HG02938 (cell line): ENCODE measurements at regions not wholly inside any gene's neighbourhood (a gene's known extent, or its start where the extent isn't known, plus 50 kb on each side); places are given as distances from the start of the nearest gene placed in this dataset.
A peak's percentile ranks its signal among the peaks of the same experiment; 100 is the strongest.
"Not testable (repeated sequence)": the region's sequence is repeated elsewhere in the genome, so short reads cannot be mapped to it uniquely, and the experiment has no call there.

Experiments used
- ATAC-seq: cut with Tn5 transposase; IDR thresholded peaks from one replicate; pipeline ENCODE4 v1.9.1; 2021; ENCODE audit warnings: mild to moderate bottlenecking, moderate library complexity; ENCODE audit not compliant: unreplicated experiment

DNA sequence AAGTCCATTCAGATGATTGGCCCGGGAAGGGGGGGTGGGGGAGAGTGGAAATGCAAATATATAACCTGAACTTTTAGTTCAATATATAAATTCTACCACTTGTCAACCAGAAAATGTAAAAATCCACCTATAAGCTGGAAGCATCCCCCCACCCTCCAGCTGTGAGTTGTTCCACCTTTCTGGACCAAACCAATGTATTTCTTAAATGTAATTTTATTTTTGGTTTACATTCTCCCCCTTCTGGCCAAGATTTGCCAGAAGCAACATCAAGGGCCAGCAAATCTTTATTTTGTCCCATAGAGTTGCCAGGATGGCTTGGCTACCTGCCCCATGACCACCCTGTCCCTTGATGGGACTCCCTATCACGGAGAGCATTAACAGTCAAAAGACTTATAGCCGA lies 545.7 kb downstream of the TBL1XR1 start:
- ATAC-seq = no peak

DNA sequence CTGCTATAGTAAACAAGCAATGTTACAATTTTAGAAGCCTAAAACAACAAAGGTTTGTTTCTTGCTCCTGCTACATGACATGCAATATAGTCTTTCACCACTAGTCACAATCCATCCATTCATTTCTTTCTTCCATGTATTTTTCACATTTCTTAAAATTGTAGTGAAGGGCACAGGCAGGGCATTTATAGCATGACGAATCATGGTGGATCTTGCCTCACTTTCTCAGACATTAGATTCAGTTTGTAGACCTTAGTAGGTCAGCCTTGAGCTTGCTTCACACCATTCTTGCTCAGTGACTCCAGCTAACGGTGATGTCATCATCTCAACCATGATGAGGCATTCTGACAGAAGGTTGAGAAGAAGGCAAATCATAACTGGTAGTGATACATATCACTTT lies 546.8 kb downstream of the TBL1XR1 start:
- peak; percentile 48 for ATAC-seq

DNA sequence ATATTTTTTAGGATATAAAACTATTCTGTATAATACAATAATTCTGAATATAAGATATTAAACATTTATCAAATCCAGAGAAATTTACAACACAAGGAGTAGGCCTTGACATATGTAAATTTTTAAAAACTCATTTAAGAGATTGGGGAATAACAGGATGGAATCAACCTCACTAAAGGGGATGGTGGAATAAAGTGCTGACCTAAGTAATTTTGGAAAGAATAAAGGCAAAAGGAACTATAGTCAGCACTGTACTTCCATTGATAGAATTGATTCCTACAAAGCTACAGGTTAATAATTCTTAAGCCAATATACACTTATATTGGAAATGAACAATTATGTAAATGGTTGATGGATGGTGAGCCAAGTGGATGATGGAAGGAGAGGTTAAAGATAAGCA lies 549.3 kb downstream of the TBL1XR1 start:
- ATAC-seq = no peak

DNA sequence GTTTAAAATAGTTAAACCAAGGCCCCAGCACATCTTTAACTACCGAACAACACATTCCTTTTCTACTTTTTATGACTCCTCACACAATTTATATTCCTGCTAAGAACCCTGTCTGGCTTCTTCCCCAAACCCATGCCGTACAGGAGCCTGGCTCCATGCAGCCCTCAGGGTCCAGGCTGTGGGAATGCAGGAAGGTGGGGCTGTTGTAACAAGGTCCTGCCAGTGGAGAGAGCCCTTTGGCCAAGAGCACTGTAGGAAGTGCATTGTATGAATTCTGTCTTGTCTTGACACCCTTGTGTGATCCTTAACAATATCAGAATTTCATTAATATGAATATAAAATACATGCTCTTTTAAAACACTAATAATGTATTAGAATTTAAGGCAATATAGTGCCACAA lies 563.8 kb downstream of the TBL1XR1 start:
- ATAC-seq = no peak

DNA sequence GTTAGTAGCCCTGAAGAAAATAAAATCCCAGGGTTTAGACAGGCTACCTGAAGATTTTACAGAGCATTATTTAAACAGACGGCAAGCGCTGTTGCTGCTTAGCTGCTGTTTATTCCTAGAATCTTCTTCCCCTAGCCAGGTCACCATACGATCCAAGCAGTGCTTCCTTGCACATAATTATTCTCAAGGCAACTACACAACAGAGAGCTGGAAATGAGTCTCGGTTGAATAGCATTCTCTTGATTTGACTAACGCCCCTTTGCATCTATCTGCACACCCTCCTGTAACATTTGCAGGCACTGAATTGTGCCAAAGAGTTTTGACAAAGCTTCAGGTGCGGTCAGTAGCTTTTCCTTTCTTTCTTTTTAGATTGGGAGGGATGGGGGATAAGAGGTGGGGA lies 564.4 kb downstream of the TBL1XR1 start:
- ATAC-seq = no peak

DNA sequence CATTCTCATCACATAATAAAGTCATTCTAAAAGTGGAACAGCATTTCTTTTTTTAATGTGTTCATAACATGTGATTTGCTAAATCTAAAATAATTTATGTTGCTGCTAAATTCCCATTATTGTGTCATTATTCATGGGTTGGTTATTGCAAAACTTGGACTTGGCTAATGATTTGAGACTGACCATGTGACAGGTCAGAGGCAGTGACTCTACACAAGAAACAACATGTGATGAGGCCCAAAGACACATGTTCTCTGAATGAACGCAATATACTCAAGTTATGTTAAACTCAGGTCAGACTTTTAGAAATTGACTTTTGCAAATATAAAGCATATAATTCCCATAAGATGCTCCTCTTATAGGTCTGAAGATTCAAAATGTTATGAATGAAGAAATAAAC lies 566.1 kb downstream of the TBL1XR1 start:
- ATAC-seq = no peak

DNA sequence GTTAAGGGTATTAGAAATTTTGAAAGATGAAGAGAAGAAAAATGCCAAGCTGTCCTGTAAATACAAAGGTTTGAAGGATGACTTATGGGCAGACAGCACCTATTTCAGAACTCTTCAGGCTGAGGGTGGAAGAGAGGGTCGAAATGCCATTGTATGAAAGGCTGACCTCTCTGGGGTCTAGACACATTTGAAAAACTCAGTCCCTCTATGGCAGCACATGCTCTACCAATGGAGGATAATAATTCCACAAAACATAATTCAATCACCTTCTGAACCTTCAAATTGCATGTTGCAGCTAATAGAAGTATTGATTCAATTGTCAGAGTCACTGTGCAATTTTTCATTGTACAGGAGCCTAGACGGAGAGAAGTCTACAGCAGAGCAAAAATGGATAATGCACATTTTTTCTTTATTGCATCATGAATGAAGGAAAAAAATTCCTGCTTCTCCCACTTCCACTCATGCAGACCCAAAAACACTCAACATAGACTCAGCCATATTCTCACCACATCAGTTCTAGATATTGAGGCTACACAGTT lies 569.1 kb downstream of the TBL1XR1 start:
- no peak for ATAC-seq

DNA sequence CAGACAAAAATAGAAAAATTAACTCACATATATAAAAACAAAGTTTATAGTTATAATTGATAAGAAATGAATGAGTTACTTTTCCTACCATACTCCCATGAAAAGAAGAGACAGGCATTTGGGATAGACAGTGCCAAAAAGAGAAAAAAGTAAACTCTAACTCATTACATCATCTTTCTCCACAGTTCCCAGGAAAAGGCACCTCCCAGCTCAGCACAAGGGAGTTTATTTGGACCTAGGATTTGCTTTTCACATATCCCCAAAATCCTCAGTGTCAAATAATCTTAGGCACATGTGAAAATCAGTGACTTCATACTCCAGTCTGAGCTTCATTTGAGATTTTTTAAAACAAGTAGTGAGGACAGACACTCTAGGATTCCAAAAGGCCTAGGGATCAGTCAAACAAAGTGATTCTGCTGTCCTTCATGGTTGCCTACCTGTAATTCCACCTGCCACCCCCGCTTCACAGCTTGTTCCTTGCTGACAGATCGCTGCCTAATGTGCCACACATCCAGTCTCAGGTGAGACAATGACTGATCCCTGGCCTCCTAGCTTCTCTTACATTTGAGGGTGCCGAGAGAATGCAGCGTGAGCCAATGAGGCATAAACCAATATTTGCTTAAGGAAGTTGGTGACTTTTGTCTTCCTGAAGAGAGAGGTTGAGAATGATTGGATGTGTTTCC lies 573.7 kb downstream of the TBL1XR1 start:
- no peak for ATAC-seq

DNA sequence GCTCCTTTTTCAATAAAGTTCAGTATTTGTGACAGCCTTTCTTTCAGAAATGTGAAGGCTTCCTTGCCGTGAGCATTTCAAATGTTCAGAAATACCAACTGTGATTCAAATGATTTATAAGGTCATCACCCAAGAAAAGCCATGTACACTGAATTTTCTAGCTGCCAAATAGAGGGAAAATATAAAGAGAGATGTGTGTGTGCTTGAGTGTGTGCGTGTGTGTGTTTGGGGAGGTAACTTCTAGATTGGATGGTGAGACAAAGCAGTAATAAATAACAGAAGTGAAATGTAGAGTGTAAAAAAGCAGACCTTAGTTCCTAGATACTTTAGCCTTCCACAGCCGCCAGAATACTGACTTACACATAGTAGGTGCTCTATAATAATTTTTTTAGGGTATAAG lies 577.4 kb downstream of the TBL1XR1 start:
- ATAC-seq = no peak

DNA sequence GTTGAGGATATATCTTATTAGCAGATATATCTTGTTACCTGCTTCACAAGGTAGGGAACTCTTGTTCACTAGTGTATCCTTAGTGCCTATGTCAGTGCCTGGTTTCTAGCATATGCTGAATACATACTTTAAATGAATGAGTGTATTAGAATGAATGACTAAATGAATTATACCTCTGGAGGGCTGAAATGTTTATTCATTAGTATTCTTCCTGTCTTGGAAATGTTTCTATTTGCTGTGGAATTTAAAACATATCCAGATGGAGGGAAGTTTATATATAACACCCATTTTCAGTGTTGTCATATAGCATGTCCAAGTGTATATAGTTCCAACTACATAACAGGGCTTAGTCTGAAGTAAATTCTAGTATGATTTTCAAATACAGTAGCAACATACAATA lies 581.5 kb downstream of the TBL1XR1 start:
- ATAC-seq = no peak

DNA sequence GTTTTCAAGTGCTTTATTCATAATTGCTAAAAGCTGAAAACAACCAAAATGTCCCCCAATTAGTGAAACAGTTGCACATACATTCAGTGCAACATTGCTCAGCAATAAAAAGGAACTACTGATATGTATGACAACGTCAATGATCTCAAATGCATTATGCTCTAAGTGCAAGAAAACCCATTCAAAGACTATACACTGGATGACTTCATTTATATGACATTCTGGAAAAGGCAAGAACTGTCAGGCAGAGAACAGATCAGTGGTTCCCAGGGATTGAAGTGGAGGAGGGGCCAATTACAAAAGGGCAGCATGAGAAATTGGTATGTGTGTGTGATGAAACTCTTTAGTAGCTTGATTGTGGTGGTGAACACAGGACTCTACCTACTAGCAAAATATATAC lies 585.6 kb downstream of the TBL1XR1 start:
- no peak for ATAC-seq

DNA sequence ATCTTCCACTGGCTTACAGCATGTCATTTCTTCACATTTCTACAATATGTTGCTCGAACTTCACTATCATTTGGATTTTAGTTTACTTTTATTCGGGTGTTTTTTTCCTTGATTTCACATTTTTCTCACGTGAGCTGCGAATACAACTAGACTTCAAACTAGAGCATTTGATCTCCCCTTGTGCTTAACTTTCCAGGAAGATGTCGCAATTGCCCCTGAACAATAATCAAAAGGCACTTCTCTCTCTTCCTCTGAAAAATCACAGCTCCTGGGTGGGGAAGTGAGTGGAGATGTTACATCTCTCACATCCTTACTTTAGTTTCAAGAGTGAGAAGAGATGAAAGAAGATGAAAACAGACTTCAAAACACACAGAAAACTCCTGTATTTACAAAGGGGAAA lies 587.9 kb downstream of the TBL1XR1 start:
- ATAC-seq = no peak

DNA sequence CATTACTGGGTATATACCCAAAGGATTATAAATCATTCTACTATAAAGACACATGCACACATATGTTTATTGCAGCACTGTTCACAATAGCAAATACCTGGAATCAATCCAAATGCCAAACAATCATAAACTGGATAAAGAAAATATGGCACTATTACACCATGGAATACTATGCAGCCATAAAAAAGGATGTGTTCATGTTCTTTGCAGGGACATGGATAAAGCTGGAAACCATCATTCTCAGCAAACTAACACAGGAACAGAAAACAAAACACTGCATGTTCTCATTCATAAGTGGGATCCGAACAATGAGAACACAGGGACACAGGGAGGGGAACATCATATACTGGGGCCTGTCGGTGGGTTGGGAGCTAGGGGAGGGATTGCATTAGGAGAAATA lies 591.7 kb downstream of the TBL1XR1 start:
- not testable (repeated sequence) for ATAC-seq

DNA sequence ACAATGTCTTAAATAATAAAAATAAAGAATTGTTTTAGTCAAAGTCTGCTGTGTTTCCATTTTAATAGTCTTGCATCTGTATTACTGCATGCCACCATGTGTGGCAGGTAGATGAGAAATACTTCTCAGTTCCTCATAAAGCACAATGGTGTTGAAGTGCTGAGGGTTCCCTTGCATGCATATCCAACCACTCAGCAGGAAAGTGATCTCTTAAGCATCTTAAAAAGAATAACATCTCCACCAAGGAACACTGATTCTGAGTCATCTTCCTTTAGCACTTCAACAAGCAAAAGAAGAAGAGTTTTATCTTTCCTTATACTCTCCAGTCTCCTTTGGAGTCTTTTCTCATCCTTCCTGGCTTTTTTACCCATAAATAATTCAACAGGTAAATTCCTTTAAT lies 602.0 kb downstream of the TBL1XR1 start:
- no peak for ATAC-seq

DNA sequence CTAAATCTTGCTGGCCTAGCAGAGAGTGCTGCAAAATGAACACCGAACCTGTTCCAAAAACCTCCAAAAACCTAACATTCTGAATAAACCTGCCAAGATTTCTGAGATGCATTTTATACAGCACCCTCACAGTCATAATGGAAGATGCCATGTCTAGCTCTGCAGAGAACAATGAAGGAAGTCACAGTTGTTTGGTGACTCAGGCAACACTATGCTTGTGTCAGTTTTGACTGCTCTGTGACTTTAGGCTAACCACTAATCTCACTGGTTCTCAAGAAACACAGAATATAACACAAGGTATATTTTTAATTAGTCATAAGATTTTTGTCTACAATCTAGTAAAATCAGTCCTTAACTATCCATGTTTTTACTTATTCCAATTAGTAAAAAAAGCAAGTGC lies 606.6 kb downstream of the TBL1XR1 start:
- peak; percentile 60 for ATAC-seq

DNA sequence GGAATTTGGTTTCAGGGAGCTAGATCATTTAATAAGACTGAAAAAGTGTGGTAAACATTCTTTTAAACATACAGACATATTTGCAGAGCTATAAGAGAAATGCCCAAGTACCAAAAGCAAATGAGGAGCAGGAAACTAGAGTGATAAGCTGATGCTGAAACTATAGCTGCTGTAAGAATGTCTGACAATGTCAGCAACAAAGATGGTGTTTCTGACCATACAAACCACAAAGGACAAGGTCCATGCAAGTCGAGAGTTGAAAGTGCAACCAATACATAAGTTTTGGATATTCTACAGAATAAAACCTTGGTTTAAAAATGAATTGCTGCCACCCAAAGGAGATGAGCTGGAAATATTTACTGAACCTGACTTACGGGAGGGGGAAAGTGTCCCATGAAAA lies 610.2 kb downstream of the TBL1XR1 start:
- ATAC-seq = peak; percentile 91

DNA sequence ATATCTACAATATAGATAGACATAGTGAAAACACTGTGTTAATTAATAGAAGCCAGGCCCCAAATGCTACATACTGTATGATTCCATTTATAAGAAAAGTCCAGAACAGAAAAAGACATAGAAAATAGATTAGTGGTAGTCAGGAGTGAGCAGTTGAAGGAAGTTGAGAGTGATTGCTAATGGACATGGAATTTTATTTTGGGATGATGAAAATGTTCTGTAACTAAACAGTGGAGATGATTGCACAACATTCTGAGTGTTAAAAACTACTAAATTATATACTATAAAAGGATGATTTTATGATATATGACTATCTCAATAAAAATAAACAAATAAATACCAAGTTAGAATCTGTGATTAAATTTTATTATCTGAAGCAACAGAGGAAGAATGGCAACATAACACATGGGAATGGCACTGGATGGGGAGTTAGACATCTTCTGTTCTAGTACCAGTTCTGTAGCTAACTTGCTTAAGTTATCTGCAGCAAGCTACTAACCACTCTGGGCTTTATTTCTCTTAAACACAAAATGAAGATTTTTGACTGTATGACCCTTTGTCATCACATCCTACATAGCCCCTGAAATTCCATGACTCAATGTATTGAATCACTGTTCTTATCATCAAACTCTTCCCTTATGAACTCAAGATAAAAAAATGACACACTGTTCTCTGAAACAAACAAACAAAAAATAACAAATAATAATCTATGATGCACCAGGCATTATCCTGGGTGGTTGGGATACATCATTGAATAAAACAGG lies 612.7 kb downstream of the TBL1XR1 start:
- no peak for ATAC-seq

DNA sequence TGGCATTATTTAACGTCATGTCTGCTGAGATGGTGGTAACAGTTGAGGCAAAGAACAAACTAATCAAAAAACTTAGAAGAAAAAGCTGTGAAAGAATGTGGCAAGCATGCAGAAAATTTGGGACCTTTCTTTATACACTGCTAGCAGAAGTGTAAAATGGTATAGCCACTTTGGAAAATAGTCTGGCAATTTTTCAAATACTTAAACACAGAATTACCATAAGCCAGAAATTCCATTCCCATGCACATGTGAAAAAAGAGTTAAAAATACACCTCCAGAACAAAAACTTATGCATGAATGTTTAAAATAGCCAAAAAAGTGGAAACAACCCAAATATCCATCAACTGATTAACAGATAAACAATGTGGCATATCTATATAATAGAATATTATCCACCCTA lies 613.3 kb downstream of the TBL1XR1 start:
- ATAC-seq = no peak

DNA sequence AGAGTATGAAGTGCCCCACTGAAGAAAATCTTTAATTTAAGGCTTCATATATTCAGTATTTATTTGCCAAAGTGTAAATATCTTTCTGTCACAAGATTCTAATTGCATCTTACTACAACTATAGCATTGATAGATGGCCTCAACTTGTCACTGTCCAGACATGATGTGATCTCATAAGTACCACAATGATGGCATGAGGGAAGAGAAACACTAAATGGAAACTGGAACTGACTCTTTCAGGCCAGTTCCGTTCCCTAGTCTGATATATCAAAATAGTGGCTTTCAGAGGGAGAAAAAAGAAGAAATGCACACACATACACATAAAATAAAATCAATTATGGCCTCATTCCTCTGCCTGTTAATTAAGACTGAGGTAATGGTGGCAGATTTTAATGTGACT lies 615.7 kb downstream of the TBL1XR1 start:
- no peak for ATAC-seq

DNA sequence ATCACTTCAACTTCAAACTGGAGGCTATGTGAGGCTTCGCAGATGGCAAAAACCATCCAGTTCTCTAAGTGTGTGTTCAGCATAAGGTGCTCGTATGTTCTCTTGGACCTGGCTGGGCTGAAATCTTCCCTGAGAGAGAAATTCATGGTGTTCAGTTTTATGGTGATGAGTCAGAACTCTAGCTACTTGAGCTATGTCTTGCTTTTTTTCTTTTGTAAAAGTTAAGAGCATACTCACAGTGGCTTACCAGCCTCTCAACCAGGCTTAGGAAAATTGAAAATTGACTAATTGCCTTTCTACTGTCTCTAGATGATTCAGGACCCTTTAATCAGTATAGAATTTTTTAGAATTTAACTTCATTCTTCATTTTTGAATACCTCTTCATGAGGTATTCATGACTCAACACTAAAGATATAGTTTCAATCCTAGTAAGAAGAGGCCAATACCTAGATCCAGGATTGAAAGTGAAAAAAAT lies 617.5 kb downstream of the TBL1XR1 start:
- ATAC-seq = peak; percentile 49

DNA sequence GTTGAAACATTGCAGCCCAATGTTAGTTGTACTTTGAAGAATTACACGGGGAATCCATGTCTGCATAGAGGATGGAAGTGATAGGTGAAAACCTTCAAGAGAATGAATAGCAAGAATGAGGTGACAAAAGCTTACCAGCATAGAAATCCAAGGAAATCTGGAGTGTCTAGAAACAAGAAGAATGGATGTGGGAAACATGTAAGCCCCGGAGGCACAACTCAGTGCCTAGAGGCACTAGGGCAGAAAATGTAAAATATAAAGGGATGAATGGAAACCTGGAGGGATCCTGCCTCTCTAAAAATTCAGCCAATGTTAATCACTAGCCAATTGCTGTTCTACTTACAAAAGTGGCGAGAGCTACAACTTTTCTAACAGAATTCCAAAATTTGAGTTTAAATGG lies 619.0 kb downstream of the TBL1XR1 start:
- no peak for ATAC-seq

DNA sequence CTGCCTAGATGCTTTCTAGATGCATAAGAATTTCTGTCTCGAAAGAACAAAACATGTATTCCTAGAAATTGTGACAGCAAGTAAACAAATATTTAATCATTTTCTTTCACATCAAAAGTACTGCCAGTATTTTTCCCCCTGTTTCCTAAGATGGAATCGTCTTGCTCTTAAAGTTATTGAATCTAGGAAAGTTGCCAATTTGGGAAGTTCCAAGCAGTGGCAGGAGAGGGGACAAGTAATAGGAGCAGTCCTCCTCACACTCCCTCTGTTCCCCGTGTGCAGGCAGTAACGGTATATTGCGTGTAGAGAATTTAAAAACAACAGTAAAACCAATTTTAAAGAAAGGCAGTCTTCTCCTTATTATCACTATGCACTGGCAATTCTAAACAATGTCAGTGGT lies 619.8 kb downstream of the TBL1XR1 start:
- no peak for ATAC-seq
